ENCODE measurements at regions not wholly inside any gene's neighbourhood (a gene's known extent, or its start where the extent isn't known, plus 50 kb on each side); places are given as distances from the start of the nearest gene placed in this dataset.

DNA sequence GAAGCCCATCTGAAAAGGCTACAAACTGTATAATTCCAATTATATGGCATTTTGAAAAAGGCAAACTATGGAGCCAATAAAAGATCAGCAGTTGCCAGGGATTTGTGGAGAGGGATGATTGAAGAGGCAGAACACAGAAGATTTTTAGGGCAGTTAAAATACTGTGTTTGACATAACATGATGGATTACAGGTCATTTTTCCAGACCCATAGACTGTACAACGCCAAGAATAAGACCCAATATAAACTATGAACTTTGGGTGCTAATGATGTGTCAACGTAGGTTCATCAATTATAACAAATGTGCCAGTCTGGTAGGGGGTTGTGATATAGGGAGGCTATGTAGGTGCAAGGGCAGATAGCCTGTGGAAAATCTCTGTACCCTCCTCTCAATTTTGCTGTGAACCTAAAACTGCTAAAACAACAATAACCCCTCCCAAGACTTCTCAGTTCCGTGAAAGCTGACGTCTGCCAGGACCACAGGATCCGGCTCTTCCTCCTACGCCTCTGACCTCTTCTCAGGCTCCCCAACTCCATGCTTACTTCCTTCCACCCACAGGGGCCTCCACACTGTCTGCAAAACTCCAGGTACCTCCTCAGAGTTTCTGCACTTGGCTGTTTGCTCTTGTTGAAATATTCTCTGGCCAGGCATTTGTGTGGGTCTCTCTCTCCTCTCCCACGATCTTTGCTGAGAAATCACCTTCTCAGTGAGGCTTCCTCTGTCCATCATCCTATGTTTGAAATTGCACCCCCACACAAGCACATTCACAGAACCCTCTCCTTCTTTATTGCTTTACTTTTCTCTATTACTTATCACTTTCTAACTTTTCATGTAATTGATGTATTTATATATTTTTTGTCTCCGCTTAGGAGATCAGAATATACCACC is 131.4 kb downstream of the BBS10 start:
- Histone ChIP-seq H3K4me3 (no peak overlapping the region), H3K9me3 (no peaks in the 10 kb centered on the region), H3K4me1 (ENCODE audit: low read depth) (no peaks in the 10 kb centered on the region), H3K36me3 (ENCODE audit: low read depth) (no peaks in the 10 kb centered on the region)
- intact Hi-C loops (cut with DNase I, micrococcal nuclease), result no loop called here
- no peak for DNase-seq
- TF ChIP-seq, protein P1, sequence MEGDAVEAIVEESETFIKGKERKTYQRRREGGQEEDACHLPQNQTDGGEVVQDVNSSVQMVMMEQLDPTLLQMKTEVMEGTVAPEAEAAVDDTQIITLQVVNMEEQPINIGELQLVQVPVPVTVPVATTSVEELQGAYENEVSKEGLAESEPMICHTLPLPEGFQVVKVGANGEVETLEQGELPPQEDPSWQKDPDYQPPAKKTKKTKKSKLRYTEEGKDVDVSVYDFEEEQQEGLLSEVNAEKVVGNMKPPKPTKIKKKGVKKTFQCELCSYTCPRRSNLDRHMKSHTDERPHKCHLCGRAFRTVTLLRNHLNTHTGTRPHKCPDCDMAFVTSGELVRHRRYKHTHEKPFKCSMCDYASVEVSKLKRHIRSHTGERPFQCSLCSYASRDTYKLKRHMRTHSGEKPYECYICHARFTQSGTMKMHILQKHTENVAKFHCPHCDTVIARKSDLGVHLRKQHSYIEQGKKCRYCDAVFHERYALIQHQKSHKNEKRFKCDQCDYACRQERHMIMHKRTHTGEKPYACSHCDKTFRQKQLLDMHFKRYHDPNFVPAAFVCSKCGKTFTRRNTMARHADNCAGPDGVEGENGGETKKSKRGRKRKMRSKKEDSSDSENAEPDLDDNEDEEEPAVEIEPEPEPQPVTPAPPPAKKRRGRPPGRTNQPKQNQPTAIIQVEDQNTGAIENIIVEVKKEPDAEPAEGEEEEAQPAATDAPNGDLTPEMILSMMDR (IDR thresholded peaks at IDR 0.05), result no peak
- no peak for ATAC-seq

DNA sequence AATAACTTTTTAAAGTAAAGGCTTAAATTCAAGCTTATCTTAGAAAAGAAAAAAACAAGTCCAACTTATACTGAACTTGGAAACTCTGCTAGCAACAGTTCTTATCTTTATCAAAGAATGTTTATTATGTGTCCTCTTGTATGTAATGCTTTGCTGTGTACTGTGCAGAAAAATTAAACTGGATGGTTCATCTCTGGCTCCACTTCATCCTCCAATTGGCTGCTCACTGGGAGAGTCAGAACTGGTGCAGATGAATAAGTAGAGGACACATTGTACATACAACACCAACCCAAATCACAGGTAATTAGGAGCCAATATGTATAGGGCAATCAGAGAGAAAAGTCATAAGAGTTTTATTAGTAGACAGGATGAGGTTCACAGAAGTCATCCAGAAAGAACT is 123.6 kb upstream of the NAP1L1 start:
- TF ChIP-seq, protein P1 (IDR thresholded peaks at IDR 0.05), result no peak
- Histone ChIP-seq H3K36me3 (ENCODE audit: low read depth) (no peaks in the 10 kb centered on the region), H3K4me1 (ENCODE audit: low read depth) (no peaks in the 10 kb centered on the region), H3K4me3 (no peak overlapping the region), H3K9me3 (no peaks in the 10 kb centered on the region)
- ATAC-seq (no peak), DNase-seq (no peak)
- intact Hi-C loops (cut with DNase I, micrococcal nuclease), result no loop called here

DNA sequence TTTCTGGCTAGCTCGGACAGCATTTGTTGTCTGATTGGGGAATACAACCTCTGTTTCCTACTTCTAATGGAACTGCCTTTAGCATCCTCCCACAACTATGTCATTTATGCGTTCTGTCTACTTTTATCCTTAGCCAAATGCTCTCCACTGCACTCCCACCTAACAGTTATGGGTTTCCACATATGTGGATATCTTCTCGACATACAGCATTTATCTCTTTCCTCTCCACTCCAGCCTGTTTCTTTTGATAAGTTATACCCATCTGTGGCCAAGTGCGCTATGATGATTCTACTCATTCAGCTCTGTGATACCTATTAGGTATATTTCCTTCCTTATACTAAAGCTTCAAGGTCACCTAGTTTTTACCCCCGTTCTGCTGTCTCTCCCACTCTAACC is 122.2 kb upstream of the NAP1L1 start:
- no peak for ATAC-seq
- TF ChIP-seq, protein P1 (IDR thresholded peaks at IDR 0.05), result no peak

DNA sequence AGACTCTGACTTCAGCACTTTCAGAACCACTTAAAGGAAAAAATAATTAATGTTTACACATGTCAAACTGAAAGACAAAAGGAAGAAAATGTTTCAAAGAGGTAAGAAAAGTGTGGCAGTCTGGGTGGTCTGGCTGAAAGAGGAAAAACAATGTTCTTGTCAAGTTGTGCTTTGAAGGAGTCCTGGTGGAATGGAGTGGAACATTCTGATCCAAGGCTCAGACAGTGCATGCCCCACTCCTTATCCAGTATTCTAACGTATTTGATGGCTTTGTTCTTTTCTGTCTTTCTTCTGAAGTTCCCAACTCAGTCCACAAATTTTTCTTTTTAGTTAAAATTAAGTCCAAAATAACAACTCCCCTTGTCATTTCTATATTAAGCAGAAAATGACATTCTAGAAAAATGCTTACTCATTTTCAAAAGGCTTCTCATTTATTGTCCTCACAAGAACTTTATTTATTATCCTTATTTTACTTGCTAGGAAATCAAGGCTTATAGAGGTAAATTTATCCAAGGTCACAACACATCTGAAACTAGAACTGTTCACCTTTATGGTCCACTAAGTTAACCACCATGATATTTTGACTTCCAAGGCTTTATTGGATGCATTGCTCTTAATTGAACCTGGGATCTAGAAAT is 121.7 kb upstream of the NAP1L1 start:
- H3K4me3 ChIP-seq, result no peak overlapping the region
- TF ChIP-seq, protein P1 (IDR thresholded peaks at IDR 0.05), result no peak
- H3K36me3 ChIP-seq (ENCODE audit: low read depth), result no peaks in the 10 kb centered on the region
- H3K4me1 ChIP-seq (ENCODE audit: low read depth), result no peaks in the 10 kb centered on the region
- no peaks in the 10 kb centered on the region for H3K9me3 ChIP-seq
- DNase-seq, result no peak
- ATAC-seq, result no peak
- intact Hi-C loops (cut with DNase I, micrococcal nuclease), result no loop called here

More for the DNA sequence above, 122.2 kb upstream of the NAP1L1 start:
- H3K4me3 ChIP-seq, result no peak overlapping the region
- no peak for DNase-seq
- no peaks in the 10 kb centered on the region for H3K9me3 ChIP-seq
- H3K4me1 ChIP-seq (ENCODE audit: low read depth), result no peaks in the 10 kb centered on the region
- no peaks in the 10 kb centered on the region for H3K36me3 ChIP-seq (ENCODE audit: low read depth)
- intact Hi-C loops (cut with DNase I, micrococcal nuclease), result no loop called here

DNA sequence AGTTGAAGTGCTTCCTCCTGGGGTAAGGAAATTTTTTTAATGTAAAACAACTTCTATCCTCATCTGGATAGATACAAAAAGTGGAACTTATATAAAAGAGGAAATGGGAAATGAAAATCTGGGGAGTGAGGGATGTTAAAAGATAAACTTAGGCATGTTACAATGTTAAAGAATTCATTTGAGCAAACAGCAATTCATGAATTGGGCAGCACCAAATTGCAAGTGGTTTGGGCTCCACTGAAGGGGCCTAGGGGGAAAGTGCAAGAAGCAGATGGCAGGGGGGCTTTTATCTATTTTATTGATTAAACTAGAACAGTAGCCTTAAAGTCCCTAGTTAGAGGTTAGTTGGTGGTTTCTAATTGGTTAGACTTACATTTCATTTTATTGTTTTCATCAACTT is 118.1 kb upstream of the NAP1L1 start:
- H3K36me3 ChIP-seq (ENCODE audit: low read depth), result no peaks in the 10 kb centered on the region

More for the DNA sequence above, 118.1 kb upstream of the NAP1L1 start:
- DNase-seq (no peak), ATAC-seq (no peak)
- Histone ChIP-seq H3K4me3 (no peak overlapping the region), H3K9me3 (peaks cover 16% of the 10 kb centered on the region), H3K4me1 (ENCODE audit: low read depth) (no peaks in the 10 kb centered on the region)
- TF ChIP-seq, protein P1 (IDR thresholded peaks at IDR 0.05), result no peak
- intact Hi-C loops (cut with DNase I, micrococcal nuclease), result no loop called here

All from mucosa of descending colon (tissue), 3 donors.